ENCODE measurements at regions not wholly inside any gene's neighbourhood (a gene's known extent, or its start where the extent isn't known, plus 50 kb on each side); places are given as distances from the start of the nearest gene placed in this dataset.

DNA sequence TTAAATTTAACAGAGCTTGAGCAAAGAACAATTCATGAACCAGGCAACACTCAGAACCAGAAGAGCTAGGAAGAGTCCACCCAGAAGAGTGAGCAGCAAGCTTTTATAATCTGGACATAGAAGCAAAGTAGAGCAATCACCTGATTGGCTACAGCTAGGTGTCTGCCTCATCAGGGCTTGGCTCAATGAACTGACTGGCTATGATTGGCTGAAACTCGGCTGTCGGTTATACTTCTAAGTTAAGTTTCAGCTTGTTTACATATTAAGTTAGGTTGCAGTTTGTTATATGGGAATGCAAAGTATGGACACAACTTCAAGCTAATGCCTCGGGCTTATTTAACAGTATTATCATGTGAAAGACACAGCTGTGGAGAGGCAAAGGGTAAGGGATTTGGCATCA, 63.2 kb upstream of the NABP1 start:
- DNase-seq (ENCODE audit: low read depth) = no peak
- H3K4me3 ChIP-seq (ENCODE audit: low read length) = no peak overlapping the region
- TF ChIP-seq, protein P1, sequence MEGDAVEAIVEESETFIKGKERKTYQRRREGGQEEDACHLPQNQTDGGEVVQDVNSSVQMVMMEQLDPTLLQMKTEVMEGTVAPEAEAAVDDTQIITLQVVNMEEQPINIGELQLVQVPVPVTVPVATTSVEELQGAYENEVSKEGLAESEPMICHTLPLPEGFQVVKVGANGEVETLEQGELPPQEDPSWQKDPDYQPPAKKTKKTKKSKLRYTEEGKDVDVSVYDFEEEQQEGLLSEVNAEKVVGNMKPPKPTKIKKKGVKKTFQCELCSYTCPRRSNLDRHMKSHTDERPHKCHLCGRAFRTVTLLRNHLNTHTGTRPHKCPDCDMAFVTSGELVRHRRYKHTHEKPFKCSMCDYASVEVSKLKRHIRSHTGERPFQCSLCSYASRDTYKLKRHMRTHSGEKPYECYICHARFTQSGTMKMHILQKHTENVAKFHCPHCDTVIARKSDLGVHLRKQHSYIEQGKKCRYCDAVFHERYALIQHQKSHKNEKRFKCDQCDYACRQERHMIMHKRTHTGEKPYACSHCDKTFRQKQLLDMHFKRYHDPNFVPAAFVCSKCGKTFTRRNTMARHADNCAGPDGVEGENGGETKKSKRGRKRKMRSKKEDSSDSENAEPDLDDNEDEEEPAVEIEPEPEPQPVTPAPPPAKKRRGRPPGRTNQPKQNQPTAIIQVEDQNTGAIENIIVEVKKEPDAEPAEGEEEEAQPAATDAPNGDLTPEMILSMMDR (conservative IDR thresholded peaks at IDR 0.05; ENCODE audit: low read depth, low read length) = no peak

DNA sequence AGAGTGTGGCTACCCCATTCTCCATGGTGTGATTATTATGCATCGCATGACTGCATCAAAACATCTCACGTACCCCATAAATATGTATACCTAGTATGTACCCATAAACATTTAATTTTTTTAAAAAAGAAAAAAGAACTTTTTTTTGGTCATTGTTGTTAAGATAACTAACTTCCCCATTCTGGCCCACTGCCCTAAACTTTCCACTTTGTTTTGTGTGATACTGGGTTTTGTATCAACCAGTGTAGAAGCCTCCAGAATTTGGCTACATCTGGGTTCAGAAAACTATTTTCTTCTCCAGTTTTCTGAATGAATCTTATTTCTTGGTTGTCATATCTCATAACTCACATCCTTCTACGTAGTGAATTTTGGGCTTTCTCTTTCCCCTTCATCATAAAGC, 62.3 kb upstream of the NABP1 start:
- no peak overlapping the region for H3K4me3 ChIP-seq (ENCODE audit: low read length)
- TF ChIP-seq, protein P1 (conservative IDR thresholded peaks at IDR 0.05; ENCODE audit: low read depth, low read length) = no peak
- DNase-seq (ENCODE audit: low read depth) = no peak

DNA sequence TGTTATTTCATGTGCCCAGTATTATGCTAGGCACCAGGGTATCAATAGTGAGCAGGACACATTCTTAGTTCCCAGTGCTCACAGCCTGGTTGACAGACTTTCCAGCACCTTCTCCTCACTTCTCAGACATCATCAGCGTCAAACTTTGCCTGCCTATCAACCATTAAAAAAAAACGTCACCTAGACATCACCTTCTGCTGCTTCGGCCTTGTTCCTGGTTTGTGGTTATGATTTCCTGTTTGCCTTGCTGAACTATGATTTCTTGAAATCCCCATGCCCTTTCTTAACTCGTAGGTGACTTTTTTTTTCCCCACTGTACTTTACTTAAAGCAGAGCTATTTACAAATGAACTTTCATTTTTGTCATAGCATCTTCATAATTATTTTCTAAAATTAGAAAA, 60.4 kb upstream of the NABP1 start:
- H3K4me3 ChIP-seq (ENCODE audit: low read length) = no peak overlapping the region
- DNase-seq (ENCODE audit: low read depth) = no peak
- TF ChIP-seq, protein P1 (conservative IDR thresholded peaks at IDR 0.05; ENCODE audit: low read depth, low read length) = no peak

DNA sequence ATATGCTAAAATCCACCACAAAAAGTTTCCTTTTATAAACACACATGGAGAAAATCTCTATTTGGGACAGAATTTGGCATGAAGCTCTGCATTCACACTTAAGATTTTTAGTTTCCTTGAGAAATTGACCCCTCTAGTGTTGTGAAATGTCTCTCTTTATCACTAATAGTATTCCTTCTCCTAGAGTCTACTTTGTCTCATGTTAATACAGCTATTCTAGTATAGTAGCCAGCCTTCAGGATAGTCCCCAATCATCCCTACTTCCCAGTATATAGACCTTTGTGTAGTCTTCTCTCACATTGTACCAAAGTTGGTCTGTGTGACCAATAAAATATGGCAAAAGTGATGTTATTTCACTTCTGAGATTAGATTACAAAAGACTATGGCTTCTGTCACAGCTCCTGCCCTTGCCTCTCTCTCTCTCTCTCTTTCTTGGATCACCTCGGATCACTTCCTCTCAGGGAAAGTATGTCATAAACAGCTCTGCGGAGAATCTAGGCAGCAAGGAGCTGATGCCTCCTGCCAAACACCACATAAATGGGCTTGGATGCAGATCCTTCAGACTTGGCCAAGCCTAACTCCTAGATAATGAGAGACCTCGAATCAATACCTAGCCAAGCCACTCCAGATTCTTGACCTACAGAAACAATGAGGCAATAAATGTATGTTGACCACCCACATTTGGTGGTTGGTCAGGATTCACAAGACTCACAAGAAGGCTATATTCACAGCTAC, 59.7 kb upstream of the NABP1 start:
- no peak for DNase-seq (ENCODE audit: low read depth)
- no peak overlapping the region for H3K4me3 ChIP-seq (ENCODE audit: low read length)
- TF ChIP-seq, protein P1 (conservative IDR thresholded peaks at IDR 0.05; ENCODE audit: low read depth, low read length) = no peak

DNA sequence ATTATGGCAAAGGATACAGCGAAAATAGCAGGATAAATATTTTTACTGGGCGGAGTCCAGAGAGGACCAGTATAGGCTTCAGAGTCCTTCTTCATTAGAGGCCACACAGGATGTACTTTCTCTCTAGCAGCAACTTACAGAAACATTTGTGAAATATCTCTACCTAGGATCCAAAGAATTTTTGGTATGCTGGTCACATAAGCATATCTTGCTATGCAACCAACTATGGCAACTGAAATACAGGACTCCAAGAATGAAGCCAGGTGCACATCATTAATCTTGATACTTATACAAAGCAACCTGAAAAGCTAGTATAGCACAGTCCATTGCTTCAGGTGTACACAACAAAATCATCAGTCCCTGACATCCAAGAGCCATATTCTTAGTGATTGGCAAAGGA, 59.1 kb upstream of the NABP1 start:
- H3K4me3 ChIP-seq (ENCODE audit: low read length) = no peak overlapping the region
- TF ChIP-seq, protein P1 (conservative IDR thresholded peaks at IDR 0.05; ENCODE audit: low read depth, low read length) = no peak
- DNase-seq (ENCODE audit: low read depth) = no peak

DNA sequence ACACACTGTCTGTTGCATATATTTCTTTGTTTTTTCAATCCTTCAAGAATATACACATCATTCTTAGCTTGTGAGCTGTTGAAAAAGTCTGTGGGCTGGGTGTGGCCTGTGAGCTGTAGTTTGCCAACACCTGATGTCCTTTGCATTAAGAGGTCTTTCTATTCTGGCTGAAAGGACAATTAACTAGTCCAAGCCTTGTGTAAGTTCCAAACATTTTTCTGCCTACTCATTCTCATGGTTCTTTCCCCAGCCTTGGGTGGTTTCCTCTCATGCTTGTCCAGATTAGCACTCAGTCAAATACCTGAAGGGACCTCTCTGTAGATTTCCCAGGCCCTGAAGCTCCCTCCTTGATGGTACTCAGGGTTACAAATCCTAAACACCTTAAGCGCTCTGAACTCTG, 57.8 kb upstream of the NABP1 start:
- H3K4me3 ChIP-seq (ENCODE audit: low read length) = no peak overlapping the region
- peak; percentile 78 for DNase-seq (ENCODE audit: low read depth)
- TF ChIP-seq, protein P1 (conservative IDR thresholded peaks at IDR 0.05; ENCODE audit: low read depth, low read length) = no peak

All from retinal pigment epithelial cell (primary cell).